Stomach smooth muscle (tissue), 2 donors: ENCODE measurements at regions not wholly inside any gene's neighbourhood (a gene's known extent, or its start where the extent isn't known, plus 50 kb on each side); places are given as distances from the start of the nearest gene placed in this dataset.

ENCODE experiments used
- H3K27ac ChIP-seq: one replicate; pipeline ENCODE4 v1.7.0; 2013; ENCODE audit warnings: mild to moderate bottlenecking, low read length, inconsistent platforms
- H3K27me3 ChIP-seq, 2 donors: one replicate each; pipeline ENCODE4 v1.7.0; 2013; ENCODE audit warnings: low read length in 2 of 2; ENCODE audit not compliant: insufficient read depth in 2 of 2, control insufficient read depth in 1 of 2
- H3K36me3 ChIP-seq, 2 donors: one replicate each; pipeline ENCODE4 v1.7.0; 2013; ENCODE audit warnings: low read length in 2 of 2; ENCODE audit not compliant: control insufficient read depth in 2 of 2, insufficient read depth in 2 of 2
- H3K4me1 ChIP-seq: one replicate; pipeline ENCODE4 v1.7.0; 2013; ENCODE audit warnings: low read length; ENCODE audit not compliant: control insufficient read depth, insufficient read depth
- H3K4me3 ChIP-seq, 2 donors: one replicate each; pipeline ENCODE4 v1.7.0; 2013; ENCODE audit warnings: low read length in 2 of 2
- H3K9ac ChIP-seq, 2 donors: one replicate each; pipeline ENCODE4 v1.7.0; 2013; ENCODE audit warnings: low read length in 2 of 2, mild to moderate bottlenecking in 1 of 2
- H3K9me3 ChIP-seq, 2 donors: one replicate each; pipeline ENCODE4 v1.7.0; 2013; ENCODE audit warnings: low read length in 2 of 2; ENCODE audit not compliant: control insufficient read depth in 2 of 2
- donor health status: healthy.
- donor health status: Pancreatic carcinoma.

GRCh38 chr10:121405549-121405948, 192.7 kb downstream of the FGFR2 start:
- Histone ChIP-seq H3K9me3 (no peaks in the 10 kb centered on the region), H3K4me3 (no peak overlapping the region), H3K9ac (no peak overlapping the region), H3K27ac (no peak overlapping the region), H3K36me3 (no peaks in the 10 kb centered on the region), H3K4me1 (no peaks in the 10 kb centered on the region), H3K27me3 (no peaks in the 10 kb centered on the region)

DNA sequence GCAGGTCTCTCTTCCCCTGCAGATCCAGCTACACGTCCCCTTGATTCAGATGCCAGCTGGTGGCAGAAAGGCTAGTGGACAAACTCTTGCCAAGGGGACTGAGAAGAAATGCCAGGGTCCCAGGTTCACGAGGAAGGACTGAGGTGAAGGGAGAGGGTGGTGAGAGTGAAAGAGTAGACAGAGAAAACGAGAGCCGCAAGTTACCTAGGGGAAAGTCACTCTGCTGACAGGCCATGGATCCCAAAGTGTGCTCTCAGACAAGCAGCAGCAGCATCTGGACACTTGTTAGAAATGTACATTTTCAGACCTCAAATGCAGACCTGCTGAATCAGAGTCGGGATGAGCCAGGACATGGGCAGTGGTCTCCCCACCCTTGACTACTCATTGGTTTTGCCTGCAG, 192.3 kb downstream of the FGFR2 start:
- H3K4me1 ChIP-seq = no peaks in the 10 kb centered on the region
- H3K9ac ChIP-seq = no peak overlapping the region
- H3K27ac ChIP-seq = no peak overlapping the region
- no peaks in the 10 kb centered on the region for H3K9me3 ChIP-seq
- no peak overlapping the region for H3K4me3 ChIP-seq
- H3K36me3 ChIP-seq = no peaks in the 10 kb centered on the region
- no peaks in the 10 kb centered on the region for H3K27me3 ChIP-seq

DNA sequence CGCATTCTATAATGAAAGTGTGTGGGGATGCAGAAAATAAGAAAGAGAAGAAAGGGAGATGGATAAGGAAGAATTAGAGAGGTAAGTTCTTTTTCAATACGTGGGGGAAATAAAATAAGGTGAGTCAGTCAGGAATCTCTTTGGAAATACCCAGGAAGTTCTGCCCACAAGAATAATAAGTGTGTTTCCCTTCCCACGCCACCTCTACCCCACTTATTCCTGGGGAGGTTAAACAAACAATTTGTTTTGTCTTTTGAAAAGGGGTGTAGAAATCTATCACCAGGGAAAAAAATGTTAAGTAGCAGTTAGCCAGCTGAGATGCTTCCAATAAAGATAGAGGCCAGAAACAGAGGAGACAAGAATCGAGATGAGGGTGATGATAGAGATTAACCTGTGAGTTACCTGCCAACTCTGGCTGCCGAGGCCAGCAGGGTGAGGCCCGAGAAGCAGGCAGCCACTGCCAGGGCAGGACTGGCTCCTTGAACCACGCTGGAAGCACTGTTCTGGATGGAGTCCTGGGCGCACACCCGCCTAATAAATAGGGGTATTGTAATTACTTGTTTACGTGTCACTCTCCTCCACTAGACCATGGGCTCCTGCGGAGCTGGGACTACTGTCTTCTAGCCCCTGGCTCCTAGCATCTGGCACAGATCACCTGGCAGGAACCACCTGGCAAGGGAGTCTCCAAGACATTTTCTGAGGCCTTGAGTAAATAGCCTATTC, 191.3 kb downstream of the FGFR2 start:
- H3K4me3 ChIP-seq = no peak overlapping the region
- no peaks in the 10 kb centered on the region for H3K9me3 ChIP-seq
- no peaks in the 10 kb centered on the region for H3K36me3 ChIP-seq
- no peaks in the 10 kb centered on the region for H3K27me3 ChIP-seq
- H3K9ac ChIP-seq = no peak overlapping the region
- no peaks in the 10 kb centered on the region for H3K4me1 ChIP-seq
- H3K27ac ChIP-seq = no peak overlapping the region

DNA sequence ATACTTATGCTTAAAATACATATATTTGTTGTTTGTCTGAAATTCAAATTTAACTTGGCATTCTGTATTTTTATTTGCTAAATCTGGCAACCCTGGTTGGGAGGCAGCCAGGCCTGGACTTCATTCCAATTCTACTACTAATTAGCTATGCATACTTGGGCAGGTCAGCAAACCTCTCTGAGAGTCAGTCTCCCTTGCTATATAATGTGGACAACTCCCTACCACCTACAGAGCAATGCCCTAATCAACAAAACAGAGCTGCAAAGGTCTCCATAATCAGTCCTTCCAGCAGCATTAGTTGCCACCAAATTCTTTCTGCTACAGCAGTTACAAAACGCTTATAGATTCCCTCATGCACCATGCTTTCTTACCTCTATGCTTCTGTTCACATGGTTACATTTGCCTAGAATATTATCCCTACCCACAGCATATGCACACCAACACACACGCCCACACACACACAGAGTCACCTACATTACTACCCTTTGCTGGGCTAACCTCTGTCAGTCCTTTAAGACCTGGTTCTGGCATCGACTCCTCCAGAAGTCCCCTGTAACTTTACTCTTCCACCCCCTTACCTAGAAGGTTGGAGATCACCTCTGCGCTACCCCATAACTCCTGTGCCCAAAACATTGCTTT, 188.7 kb downstream of the FGFR2 start:
- no peaks in the 10 kb centered on the region for H3K36me3 ChIP-seq
- H3K27me3 ChIP-seq = no peaks in the 10 kb centered on the region
- no peaks in the 10 kb centered on the region for H3K4me1 ChIP-seq
- H3K4me3 ChIP-seq = no peak overlapping the region
- no peaks in the 10 kb centered on the region for H3K9me3 ChIP-seq
- H3K9ac ChIP-seq = no peak overlapping the region
- no peak overlapping the region for H3K27ac ChIP-seq

DNA sequence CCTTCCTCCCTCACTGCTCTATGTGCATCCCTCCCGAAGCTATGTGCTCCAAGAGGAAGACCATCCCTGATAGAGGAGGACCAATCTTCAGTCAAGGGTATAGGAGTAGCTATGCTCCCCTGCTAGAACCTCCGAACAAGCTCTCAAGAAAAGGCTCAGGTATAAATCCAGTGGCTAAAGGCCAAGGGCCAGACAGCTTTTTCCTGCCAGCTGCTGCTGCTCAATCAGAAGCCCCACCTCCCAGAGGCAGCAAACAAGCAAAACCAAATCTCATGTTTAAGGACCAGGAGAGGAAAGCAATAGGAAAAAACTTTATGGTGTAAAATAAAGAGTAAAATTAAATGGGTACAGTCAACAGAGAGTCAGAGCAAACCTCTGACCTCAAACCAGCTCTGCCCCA, 187.2 kb downstream of the FGFR2 start:
- Histone ChIP-seq H3K9ac (no peak overlapping the region), H3K36me3 (no peaks in the 10 kb centered on the region), H3K27ac (no peak overlapping the region), H3K9me3 (no peaks in the 10 kb centered on the region), H3K27me3 (no peaks in the 10 kb centered on the region), H3K4me1 (peaks cover 3% of the 10 kb centered on the region), H3K4me3 (no peak overlapping the region)

DNA sequence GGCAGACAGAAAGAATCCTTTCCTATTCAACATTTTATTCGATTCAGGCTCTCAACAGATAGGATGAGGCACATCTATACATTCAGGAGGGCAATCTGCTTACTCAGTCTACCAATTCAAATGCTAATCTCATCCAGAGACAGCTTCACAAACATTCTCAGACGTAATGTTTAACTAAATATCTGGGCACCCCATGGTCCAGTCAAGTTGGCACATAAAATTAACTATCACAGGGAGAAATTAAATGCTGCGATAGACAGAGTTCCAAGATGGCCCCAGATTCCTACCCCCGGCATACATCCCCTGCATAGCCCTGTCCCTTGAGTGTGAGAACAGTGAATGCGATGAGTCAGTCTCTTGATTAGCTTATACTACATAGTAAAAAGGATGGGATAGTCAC, 184.3 kb downstream of the FGFR2 start:
- Histone ChIP-seq H3K27ac (no peak overlapping the region), H3K9me3 (no peaks in the 10 kb centered on the region), H3K27me3 (no peaks in the 10 kb centered on the region)

GRCh38 chr10:121414366-121415062, 183.7 kb downstream of the FGFR2 start:
- H3K4me1 ChIP-seq = peaks cover 3% of the 10 kb centered on the region
- no peak overlapping the region for H3K27ac ChIP-seq
- H3K36me3 ChIP-seq = no peaks in the 10 kb centered on the region

More for the DNA sequence above, 184.3 kb downstream of the FGFR2 start:
- H3K9ac ChIP-seq = no peak overlapping the region
- H3K4me3 ChIP-seq = no peak overlapping the region
- peaks cover 3% of the 10 kb centered on the region for H3K4me1 ChIP-seq
- H3K36me3 ChIP-seq = no peaks in the 10 kb centered on the region

DNA sequence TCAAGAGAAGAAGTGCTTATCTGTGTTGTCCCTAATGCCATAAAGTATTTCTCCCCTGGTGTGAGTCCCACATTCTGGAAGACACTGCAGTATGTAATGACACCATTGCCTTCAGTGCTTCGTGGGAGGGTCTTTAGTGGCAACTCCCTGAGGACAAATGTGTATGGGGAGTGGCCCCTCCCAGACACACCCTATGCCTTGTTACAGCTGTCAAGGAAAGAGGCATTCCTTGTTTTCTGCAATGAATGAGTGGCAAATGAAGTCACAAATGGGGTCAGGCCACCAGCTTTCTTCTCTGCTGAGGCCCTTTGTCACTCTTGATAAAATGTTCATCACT, 183.2 kb downstream of the FGFR2 start:
- Histone ChIP-seq H3K36me3 (no peaks in the 10 kb centered on the region), H3K9ac (no peak overlapping the region), H3K27ac (no peak overlapping the region), H3K4me3 (no peak overlapping the region), H3K4me1 (peaks cover 3% of the 10 kb centered on the region), H3K27me3 (no peaks in the 10 kb centered on the region), H3K9me3 (no peaks in the 10 kb centered on the region)

More at GRCh38 chr10:121414366-121415062, 183.7 kb downstream of the FGFR2 start:
- no peak overlapping the region for H3K9ac ChIP-seq
- no peak overlapping the region for H3K4me3 ChIP-seq
- H3K27me3 ChIP-seq = no peaks in the 10 kb centered on the region
- H3K9me3 ChIP-seq = no peaks in the 10 kb centered on the region

GRCh38 chr10:121416071-121416470, 182.2 kb downstream of the FGFR2 start:
- Histone ChIP-seq H3K9me3 (no peaks in the 10 kb centered on the region), H3K4me1 (peaks cover 3% of the 10 kb centered on the region), H3K27me3 (no peaks in the 10 kb centered on the region), H3K4me3 (no peak overlapping the region), H3K36me3 (no peaks in the 10 kb centered on the region), H3K27ac (no peak overlapping the region), H3K9ac (no peak overlapping the region)

DNA sequence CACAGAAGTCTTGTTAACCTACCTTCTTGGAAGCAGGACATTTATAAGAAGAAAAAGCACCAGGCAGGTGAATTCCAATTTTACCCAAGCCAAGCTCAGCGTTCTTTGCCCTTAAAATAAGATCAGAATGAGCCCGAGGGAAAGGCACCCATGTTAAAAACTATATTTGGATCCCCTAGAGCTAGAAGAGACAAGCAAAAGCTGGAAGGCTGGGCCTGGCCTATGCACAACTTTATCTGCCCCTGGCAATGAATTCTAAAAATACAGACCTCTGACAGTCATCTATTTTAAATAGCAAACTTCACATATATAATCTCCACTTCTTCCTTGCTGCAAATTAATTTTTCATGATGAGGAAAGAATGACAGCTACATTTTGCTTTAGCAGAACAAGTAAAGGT, 180.9 kb downstream of the FGFR2 start:
- Histone ChIP-seq H3K9me3 (no peaks in the 10 kb centered on the region), H3K4me1 (peaks cover 3% of the 10 kb centered on the region), H3K4me3 (no peak overlapping the region), H3K36me3 (no peaks in the 10 kb centered on the region), H3K9ac (no peak overlapping the region), H3K27ac (no peak overlapping the region), H3K27me3 (no peaks in the 10 kb centered on the region)
